Embryonic facial prominence (tissue), 1 donor: ENCODE measurements at regions not wholly inside any gene's neighbourhood (a gene's known extent, or its start where the extent isn't known, plus 50 kb on each side); places are given as distances from the start of the nearest gene placed in this dataset.
"Not testable (repeated sequence)": the region's sequence is repeated elsewhere in the genome, so short reads cannot be mapped to it uniquely, and the experiment has no call there.

Source experiments
- DNase-seq: peaks from one replicate; pipeline ENCODE4 v3.0.0-alpha.2; 2016; ENCODE audit errors: extremely low spot score

DNA sequence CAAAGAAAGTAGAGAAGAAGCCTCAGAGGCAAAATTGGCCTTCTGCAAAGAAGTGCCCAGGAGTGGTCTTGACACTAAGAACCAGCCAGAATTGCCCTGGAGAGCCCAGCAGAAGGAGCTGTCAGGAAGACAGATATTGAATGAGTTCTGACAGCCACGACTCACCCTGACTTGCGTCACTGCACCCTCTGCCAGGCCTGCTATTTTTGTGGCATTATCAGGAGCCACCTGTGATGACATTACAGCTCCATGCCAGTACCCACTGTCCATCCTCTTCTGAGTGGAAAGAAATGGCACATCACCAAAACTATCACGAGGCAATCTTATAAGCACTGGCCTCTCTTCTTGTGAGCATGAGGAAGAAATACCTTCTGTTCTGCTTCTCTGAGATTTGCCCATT lies 67.7 kb downstream of the SMIM20 start:
- DNase-seq, result no peak

DNA sequence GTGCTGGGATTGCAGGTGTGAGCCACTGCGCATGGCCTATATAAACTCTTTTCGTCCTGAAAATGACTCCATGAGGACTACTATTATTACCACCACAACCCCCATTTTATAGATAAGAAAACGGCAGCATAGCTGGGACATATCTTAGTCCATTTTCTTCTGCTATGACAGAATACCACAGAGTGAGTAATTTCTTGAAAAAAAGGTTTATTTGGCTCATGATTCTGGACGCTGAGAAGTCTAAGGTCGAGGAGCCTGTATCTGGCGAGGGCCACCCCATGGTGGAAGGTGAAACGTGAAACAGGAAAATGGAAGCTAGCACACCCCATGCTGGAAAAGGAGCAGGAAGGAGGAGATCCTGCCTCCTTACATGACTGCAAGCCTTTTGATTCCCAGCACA lies 68.9 kb downstream of the SMIM20 start:
- DNase-seq, result no peak

DNA sequence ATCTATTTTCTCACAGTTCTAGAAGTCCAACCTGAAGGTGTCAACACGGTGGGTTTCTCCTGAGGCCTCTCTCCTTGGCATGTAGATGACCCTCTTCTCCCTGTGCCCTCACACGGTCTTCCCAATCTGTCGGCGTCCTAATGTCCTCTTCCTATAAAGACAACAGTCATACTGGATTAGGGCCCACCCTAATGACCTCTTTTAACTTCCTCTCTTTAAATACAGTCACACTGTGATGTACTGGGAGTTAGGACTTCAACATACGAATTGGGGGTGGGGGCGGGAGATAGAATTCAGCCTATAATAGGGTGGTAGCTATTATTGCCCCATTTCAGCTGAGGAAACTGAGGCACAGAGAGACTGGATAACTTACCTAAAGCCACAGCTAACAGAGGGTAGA lies 70.2 kb downstream of the SMIM20 start:
- no peak for DNase-seq

DNA sequence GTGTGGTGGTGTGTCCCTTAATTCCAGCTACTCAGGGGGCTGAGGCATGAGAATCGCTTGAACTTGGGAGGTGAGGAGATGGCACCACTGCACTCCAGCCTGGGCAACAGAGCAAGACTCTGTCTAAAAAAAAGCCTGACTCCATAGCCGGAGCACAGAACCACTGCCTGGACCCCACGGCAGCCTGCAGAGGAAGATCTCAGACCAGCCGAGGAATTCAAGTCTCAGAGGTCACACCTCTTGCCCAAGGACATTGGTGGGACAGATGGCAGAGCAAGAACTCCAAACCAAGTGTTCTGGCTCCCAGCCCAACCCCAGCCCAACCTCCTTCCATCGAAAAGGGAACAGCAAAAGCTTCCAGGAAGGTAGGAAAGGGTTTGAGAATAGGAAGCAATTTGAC lies 70.8 kb downstream of the SMIM20 start:
- no peak for DNase-seq

DNA sequence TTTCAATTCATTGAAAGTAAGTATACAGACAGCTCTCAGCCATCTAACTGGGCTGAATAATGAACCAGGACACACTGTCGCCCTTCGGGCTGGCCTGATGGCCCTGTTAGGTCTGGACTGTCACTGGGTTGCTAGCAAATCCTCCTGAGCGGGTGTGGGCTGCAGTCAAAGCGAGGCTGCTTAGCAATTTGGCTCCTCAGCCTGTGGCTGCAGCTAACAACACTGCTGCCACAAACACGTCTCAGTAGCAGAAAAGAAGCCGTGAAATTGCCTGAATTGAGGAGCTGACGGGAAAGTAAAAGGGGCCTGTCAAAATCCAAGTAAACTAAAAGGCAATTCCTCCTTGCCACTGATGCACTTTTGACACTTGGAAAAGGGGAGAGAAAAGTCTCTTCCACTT lies 72.8 kb downstream of the SMIM20 start:
- DNase-seq, result no peak

DNA sequence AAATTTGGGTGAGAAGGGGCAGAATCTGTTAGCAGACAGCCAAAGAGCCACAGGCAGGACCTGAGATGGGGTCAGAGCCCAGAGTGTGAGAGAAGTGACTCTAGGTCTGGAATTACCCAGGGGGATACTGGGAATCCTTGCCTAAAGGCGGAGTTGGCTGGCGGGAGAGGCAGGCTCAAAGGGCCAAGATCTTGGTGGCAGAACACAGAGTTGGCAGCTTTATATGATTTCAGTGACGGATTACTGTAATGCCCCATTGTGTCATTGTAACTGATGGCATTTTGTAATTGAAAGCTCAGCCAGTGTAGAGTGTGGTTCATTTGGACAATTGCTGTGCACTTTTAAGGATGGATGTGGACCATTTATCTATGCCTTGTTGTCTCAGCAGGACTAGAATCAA lies 77.3 kb downstream of the SMIM20 start:
- no peak for DNase-seq

DNA sequence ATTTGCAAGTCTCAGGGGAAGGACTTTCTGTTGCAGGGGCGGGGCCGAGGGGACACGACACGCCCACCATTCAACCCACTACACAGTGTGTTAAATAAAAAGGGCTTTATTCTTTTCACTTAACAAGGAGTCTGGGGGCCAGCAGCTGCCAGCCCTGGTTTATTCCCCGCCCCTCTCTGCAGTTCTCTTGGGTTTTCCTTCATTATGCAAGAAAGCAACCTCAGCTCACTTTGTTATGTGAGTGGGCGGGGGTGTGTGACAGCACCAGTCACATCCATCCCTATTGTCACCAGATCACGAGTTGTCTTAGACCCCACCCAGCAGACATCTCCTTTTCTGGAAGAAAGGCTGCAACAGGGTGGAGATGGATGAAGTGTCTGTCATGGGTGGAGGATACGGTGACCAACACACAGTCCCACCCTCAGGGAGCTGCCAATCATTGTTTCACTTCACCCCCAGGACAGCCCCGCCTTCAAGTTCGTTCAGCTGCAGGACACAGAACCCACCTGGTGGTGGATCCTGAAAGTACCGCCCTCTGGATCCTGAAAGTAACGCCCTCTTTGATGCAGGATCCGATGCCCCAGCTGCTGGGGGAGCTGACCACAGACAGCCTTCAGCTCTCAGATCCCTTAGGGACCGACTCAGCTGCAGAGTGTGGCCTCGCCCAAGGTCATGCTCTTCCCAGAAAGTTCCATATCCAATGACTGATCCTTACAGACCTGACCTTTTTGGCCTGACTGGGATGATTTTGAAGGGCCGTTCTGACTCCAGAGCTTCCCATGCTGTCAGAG lies 79.6 kb downstream of the SMIM20 start:
- no peak for DNase-seq

DNA sequence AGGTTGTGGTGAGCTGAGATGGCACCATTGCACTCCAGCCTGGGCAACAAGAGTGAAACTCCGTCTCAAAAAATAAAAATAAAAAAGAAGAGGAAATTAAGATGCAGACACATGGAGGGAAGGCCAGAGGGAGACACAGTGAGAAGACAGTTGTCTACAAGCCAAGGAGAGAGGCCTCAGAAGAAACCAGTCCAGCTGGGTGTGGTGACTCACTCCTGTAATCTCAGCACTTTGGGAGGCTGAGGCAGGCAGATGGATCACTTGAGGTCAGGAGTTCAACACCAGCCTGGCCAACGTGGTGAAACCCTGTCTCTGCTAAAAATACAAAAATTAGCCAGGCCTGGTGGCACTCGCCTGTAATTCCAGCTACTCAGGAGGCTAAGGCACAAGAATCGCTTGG lies 80.6 kb downstream of the SMIM20 start:
- not testable (repeated sequence) for DNase-seq

DNA sequence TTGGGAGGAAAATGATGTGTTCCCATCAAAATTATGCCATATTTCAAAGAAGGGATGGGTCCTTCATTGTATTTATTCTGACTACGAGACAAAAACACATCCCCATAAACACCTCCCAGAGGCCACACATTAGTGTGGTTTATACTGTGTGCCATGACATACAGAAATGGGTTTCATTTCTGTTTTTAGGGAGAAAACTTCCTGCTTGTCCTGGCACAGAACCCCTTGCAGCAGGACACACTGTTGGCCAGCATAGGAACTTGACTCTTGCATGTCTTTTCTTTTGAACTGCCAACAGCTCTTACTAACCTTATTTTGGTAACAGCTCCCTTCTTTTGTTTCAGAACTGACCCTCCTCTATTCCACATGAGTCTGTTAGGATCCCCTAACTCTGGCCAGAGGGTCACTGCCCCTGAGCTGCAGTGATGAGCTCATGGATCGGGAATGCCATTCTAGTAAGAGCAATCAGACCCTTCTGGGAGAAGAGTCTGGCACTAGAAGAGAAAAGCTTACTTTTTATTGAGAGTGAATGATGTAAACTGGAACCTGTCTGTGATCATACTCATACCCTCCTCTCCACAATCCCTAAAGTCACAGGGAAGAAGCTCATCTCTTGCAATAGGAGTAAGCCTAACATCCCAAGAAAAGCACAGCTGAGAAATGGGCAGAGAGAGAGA lies 86.4 kb downstream of the SMIM20 start:
- DNase-seq, result no peak

DNA sequence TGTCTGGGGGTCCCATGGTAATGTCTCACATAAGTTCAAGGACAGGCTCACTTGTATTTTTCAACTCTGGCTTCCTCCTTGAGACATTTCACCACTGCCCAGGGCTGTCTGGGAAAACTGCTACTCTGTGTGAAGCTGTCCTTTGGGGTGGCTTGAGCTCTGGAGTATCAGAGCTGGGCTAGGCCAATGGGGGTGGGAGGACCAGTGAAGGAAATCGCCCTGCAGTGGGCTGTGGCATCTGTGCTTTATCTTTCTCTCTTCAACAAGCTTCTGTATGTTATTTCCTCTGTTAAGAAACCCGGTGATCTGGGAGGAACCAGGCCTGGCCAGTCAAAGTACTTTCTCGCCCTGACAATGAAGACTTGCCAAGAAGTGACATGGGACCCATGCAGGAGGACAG lies 87.4 kb downstream of the SMIM20 start:
- no peak for DNase-seq

DNA sequence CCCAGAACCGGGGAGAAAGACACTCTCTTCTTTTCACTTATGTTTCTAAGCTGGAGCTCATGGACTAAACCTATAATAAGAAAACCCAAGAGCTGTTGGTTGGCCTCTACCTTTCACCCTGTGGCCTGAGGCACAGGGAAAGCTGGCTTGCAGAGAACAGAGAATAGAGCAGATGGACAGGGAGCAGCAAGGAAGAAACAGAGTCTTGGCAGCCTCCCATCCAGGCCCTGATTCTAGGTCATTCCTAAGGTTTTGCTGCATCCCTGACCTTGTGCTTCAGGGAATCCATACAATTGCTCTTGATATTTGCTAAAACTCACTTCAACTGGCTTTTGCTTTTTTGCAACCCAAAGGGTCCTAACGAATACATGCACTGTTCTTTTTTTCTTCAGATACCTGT lies 87.8 kb downstream of the SMIM20 start:
- no peak for DNase-seq

DNA sequence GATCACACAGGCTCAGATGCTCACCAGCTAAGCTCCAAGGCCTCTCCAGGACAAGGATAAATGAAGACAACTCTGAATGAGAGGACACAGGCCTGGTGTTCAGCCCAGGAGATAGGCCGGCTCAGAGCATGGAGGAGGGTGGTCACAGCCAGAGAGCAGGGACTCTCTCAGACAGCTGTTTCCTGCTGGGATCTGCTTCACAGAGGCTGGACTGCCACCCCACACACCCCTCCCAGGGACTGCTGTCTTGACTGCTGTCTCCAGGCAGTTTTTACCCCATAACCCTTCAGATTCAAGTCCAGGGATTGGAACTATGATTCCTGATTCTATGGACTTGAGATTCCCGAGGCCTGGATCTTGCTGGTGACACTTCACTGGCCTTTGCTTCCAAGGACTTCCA lies 89.0 kb downstream of the SMIM20 start:
- DNase-seq, result no peak

DNA sequence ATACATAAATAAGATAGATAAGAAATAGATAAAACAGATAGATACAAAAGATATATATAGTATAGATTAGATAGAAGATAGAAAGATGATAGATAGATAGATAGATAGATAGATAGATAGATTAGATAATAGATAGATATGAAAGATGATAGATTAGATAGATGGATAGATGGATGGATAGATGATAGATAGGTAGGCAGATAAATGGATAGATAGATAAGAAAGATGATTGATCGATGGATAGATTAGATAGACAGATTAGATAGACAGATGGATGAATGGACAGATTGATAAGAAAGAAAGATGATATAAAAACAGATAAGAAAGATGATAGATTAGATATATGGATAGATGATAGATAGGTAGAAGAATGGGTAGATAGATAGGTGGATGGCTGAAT lies 90.3 kb downstream of the SMIM20 start:
- DNase-seq, result no peak

DNA sequence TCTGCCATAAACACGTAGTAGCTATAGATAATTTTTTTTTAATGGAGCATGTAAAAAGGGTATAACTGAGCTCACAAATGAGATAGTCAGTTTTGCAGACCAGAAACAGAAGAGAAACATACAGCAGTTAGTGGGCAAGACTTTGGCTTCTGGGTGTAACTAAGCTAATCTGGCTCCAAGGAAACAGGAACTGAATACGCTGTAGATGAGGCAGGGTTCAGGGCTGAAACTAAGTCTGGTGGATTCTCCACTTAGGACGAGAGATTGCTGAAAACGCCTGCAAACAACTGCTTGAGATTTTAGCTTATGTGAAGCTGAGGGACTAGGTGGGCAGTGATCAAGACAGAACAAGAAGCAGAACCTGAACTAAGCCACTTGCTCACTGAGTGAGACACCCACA lies 91.7 kb downstream of the SMIM20 start:
- DNase-seq, result no peak

DNA sequence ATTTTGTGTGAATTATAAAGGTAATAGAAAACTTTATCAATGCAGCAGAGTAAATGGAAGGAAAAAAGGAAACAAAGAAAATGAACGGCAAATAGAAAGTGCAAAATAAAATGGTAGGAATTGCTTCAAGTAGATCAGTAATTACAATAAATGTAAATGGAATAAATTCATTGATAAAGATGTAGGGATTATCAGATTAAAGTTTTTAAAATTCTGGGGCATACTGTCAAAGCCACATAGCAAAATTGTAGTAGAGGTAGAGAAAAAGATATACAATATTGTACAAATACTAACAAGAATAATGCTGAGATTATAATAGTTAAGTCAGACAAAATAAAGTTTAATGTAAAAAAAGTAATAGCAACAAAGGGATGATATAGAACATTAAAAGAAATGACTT lies 94.7 kb downstream of the SMIM20 start:
- DNase-seq, result no peak

DNA sequence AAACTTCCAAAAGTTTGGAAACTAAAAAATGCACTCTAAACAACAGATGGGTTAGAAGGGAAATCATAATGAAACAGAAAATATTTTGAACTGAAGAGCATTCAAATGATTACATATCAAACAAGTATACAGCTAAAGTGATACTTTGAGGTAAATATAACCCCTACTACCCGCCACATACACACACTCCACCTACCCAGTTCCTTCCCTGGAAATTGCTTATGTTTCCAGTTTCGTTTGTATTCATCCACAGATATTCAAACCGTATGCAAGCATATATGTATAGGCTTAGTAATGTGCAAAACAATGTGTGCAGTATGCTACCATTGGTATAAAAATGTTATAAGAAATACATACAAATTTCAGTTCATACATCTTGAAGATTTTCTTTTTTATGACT lies 95.5 kb downstream of the SMIM20 start:
- no peak for DNase-seq

DNA sequence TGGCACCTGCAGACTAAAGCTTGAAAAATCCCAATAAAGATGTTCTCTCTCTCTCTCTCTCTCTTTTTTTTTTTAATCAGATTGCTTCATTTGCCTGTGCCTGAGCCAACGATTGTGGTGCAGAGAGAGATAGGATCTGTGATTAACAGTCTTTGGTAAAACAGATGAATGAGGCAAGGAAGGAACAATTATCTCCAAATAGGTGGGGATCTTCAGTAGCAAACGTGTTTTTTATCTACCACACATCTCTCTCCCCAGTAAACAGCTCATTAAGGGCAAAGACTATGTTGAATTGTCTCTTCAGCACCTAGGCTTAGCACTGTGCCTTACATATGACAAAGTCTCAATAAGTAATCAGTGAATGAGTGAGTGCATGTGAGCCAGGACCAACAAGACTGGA lies 96.3 kb downstream of the SMIM20 start:
- no peak for DNase-seq

DNA sequence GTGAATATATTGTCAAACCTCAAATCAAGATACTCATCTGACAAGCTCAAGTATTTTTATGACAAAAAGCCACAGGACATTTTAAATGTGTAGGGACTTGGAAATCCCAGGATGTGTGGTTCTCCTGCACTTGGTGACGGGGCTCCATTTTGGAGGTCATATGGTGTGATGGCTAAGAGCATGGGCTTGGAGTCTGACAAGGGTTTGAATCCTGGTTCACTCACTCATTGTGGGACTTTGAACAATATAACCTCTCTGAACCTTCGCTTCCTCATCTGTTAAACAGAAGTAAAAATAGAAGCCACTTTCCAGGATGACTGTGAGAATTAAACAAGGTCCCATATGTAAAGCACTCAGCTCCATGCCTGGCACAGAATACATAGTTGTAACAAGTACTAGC lies 99.6 kb downstream of the SMIM20 start:
- no peak for DNase-seq

DNA sequence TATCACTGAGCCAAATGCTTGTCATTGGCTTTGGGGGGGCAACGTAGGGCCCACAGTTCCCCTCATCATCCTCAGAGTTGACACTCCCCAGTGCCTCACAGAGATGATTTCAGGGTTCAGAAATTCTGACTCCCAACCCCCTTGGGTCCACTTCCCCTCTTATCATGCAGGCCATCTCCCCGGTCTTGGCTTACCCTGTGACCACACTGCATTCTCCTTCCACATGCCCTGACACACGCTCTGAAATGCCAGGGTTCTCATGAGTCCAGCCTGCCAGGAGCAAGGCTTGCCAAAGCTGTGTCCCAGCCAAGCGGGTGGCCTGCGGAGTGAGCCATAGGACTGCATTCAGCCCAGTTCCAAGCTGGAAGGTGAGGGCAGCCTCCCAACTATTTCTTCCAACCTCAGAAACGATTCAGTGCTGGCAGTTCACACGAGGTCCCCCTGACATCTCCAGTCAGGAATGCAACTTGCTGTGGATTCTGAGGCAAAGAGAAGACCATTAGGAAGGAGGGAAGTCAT lies 101.2 kb downstream of the SMIM20 start:
- DNase-seq, result no peak

DNA sequence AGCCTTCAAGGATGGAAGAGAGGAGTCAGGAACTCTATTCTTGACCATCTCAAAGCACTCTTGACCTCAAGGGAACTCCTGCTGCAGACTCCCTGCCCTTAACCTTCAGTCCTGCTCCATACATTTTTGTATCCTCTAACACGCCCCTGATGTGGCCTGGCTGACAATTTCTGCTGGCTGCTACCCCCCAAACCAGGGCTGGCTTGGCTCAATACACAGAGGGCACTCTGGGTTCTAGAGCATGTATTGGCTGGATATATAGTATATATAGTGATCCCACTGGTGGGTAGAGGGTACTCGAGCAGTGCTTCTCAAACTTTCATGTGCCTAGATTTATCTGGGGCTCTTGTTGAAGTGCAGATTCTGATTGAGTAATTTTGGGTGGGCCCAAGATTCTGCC lies 101.9 kb downstream of the SMIM20 start:
- DNase-seq, result no peak

DNA sequence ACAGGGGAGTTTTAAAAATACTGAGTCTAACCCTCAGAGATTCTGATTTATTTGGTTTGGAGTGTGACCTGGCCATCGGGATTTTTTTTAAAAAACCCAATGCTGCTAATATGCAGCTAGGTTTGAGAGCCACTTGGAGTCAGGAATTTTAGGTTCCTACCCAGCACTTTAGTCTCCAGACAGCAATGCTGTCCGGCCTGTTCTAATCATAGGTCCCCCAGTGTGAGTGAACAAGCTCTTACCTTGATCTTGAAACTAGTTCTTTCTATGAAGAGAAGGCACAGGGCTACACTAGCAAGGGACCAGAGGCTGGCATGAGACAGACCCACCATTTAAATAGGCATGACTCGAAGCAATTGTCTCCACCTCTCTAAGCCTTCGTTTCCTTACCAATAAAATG lies 103.5 kb downstream of the SMIM20 start:
- DNase-seq, result no peak

DNA sequence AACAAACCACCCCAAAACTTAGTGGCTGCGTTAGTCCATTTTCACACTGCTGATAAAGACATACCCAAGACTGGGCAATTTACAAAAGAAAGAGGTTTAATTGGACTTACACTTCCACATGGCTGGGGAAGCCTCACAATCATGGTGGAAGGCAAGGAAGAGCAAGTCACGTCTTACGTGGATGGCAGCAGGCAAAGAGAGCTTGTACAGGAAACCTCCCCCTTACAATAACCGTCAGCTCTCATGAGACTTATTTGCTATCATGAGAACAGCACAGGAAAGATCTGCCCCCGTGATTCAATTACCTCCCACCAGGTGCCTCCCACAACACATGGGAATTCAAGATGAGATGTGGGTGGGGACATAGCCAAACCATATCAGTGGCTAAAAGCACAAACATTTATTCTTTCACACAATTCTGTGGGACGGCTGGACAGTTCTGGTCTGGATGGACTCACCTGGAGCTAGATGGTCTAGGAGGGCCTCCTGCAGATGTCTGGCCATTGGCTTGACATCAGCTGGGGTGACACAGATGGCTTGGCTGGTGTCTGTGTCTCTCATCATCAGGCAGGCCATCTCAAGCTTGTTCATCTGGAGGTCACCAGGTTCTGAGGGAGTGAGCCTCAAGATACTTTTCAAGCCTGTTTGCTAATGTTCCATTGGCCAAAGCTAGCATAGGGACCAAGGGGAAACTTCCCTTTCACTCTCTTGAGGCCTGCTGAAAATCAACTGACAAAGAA lies 104.1 kb downstream of the SMIM20 start:
- DNase-seq, result not testable (repeated sequence)
